Breast epithelium (tissue), 3 donors: ENCODE measurements at regions not wholly inside any gene's neighbourhood (a gene's known extent, or its start where the extent isn't known, plus 50 kb on each side); places are given as distances from the start of the nearest gene placed in this dataset.

ENCODE experiments used
- CTCF ChIP-seq, 3 donors: fragments of 450-650 bp; IDR thresholded peaks; one replicate each; pipeline ENCODE4 v1.5.1; 2016 to 2017; ENCODE audit warnings: antibody characterized with exemption in 3 of 3, mild to moderate bottlenecking in 3 of 3, moderate library complexity in 3 of 3
- POLR2A ChIP-seq: fragments of 450-650 bp; IDR thresholded peaks from one replicate; pipeline ENCODE4 v1.6.1; 2016; ENCODE audit warnings: antibody characterized with exemption, mild to moderate bottlenecking, moderate library complexity

- no peak for TF ChIP-seq CTCF (IDR thresholded peaks at IDR 0.05)
- TF ChIP-seq POLR2A: no peak
Measured at GRCh38 chr7:13777242-13777641, 212.2 kb downstream of the ETV1 start.
